ENCODE measurements at regions not wholly inside any gene's neighbourhood (a gene's known extent, or its start where the extent isn't known, plus 50 kb on each side); places are given as distances from the start of the nearest gene placed in this dataset.

GRCh38 chr6:114714836-114715507 lies 372.1 kb upstream of the HS3ST5 start (continued):
- TF ChIP-seq FOSL2 (IDR thresholded peaks at IDR 0.05) (no peak), FOSL2 (CRISPR knock-in tag; IDR thresholded peaks at IDR 0.05) (no peak), JUN (IDR thresholded peaks at IDR 0.05) (no peak), HEYL (CRISPR knock-in tag; IDR thresholded peaks at IDR 0.05) (no peak)

- ATAC-seq (no peak), DNase-seq (ENCODE audit: low read depth in 1 of 2, low spot score in 1 of 2) (no peak), FAIRE-seq (no peak)
- POLR2A ChIA-PET = no interaction called here
- H3K4me2 ChIP-seq = no peak overlapping the region
- CTCF ChIA-PET = no interaction called here
- TF ChIP-seq RFX5 (IDR thresholded peaks at IDR 0.05) = no peak
- no peak for TF ChIP-seq NR3C1 (IDR thresholded peaks at IDR 0.05)
- no peak for TF ChIP-seq ATOH8 (CRISPR knock-in tag; IDR thresholded peaks at IDR 0.05; ENCODE audit: low read depth)
- no peak for TF ChIP-seq ZNF302 (CRISPR knock-in tag; IDR thresholded peaks at IDR 0.05)
- TF ChIP-seq KDM1A (IDR thresholded peaks at IDR 0.05; ENCODE audit: low read depth) = no peak
- TF ChIP-seq RCOR1 (IDR thresholded peaks at IDR 0.05; ENCODE audit: low read depth, low read length) = no peak
- no peak for TF ChIP-seq CBX2 (IDR thresholded peaks at IDR 0.05; ENCODE audit: borderline replicate concordance, low read depth)
- TF ChIP-seq HOXA7 (CRISPR knock-in tag; IDR thresholded peaks at IDR 0.05) = no peak
- no peak for TF ChIP-seq POLR2A (IDR thresholded peaks at IDR 0.05; ENCODE audit: low read length)
- no peak for TF ChIP-seq MAX (IDR thresholded peaks at IDR 0.05)
- no peak for TF ChIP-seq CTCF (IDR thresholded peaks at IDR 0.05)
- TF ChIP-seq TP53 (CRISPR knock-in tag; IDR thresholded peaks at IDR 0.05) = no peak
- no peak overlapping the region for H3K4me3 ChIP-seq
- WGBS (ENCODE audit: missing lambda C conversion rate) = 13% methylated on average over 2 of the region's 2 CpGs
- H3K27ac ChIP-seq = no peak overlapping the region
- no peaks in the 10 kb centered on the region for H3K9me3 ChIP-seq
- no peaks in the 10 kb centered on the region for H3K4me1 ChIP-seq
Observed at GRCh38 chr6:114713690-114714089, 370.9 kb upstream of the HS3ST5 start.

GRCh38 chr6:114712129-114712662 lies 369.4 kb upstream of the HS3ST5 start:
- no peak overlapping the region for H3K4me3 ChIP-seq
- ATAC-seq = no peak
- no peak for DNase-seq (ENCODE audit: low read depth in 1 of 2, low spot score in 1 of 2)
- no peak overlapping the region for H3K27ac ChIP-seq
- 68% methylated on average over 1 of the region's 1 CpG for WGBS (ENCODE audit: missing lambda C conversion rate)
- ChIA-PET POLR2A (no interaction called here), CTCF (no interaction called here)
- no peak for FAIRE-seq
- TF ChIP-seq EHF (CRISPR knock-in tag; IDR thresholded peaks at IDR 0.05) (no peak), RAD21 (conservative IDR thresholded peaks at IDR 0.05 in 1 of 2, IDR thresholded peaks at IDR 0.05 in 1 of 2) (no peak), GATA3 (IDR thresholded peaks at IDR 0.05; ENCODE audit: borderline replicate concordance) (no peak), TP53 (CRISPR knock-in tag; IDR thresholded peaks at IDR 0.05) (no peak), CEBPB (IDR thresholded peaks at IDR 0.05) (no peak), FOXS1 (CRISPR knock-in tag; IDR thresholded peaks at IDR 0.05) (no peak), RFX5 (IDR thresholded peaks at IDR 0.05) (no peak), ATOH8 (CRISPR knock-in tag; IDR thresholded peaks at IDR 0.05; ENCODE audit: low read depth) (no peak), ZFP36 (IDR thresholded peaks at IDR 0.05; ENCODE audit: borderline replicate concordance, partially characterized antibody) (no peak), PBX3 (IDR thresholded peaks at IDR 0.05) (no peak), HDAC2 (IDR thresholded peaks at IDR 0.05) (no peak), NPAS2 (CRISPR knock-in tag; IDR thresholded peaks at IDR 0.05; ENCODE audit: borderline replicate concordance) (no peak), MAZ (IDR thresholded peaks at IDR 0.05; ENCODE audit: borderline replicate concordance, low read depth, low read length) (no peak), USF2 (IDR thresholded peaks at IDR 0.05) (no peak), FOSB (CRISPR knock-in tag; IDR thresholded peaks at IDR 0.05) (no peak), SREBF2 (IDR thresholded peaks at IDR 0.05) (no peak), CBX2 (IDR thresholded peaks at IDR 0.05; ENCODE audit: borderline replicate concordance, low read depth) (no peak), ZNF302 (CRISPR knock-in tag; IDR thresholded peaks at IDR 0.05) (no peak)
- no peak overlapping the region for H3K4me2 ChIP-seq
- H3K9me3 ChIP-seq = no peaks in the 10 kb centered on the region
- no peaks in the 10 kb centered on the region for H3K4me1 ChIP-seq
